ENCODE measurements at regions not wholly inside any gene's neighbourhood (a gene's known extent, or its start where the extent isn't known, plus 50 kb on each side); places are given as distances from the start of the nearest gene placed in this dataset.

GRCh38 chr10:83253011-83253671 is 886.2 kb upstream of the GHITM start:
- DNase-seq, result no peak

DNA sequence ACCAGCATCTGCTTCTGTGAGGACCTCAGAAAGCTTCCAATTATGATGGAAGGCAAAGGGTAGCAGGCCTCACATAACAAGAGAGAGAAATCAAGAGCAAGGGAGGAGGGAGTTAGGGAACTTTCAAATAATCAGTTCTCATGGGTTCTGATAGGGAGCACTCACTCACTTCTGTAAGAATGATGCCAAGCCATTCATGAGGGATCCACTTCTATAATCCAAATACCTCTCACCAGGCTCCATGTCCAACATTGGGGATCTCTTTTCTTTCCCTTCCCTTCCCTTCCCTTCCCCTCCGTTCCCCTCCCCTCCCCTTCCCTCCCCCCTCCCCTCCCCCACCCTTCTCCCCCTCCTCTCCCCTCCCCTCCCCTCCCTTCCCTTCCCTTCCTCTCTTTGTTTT is 884.6 kb upstream of the GHITM start:
- no peak for DNase-seq

DNA sequence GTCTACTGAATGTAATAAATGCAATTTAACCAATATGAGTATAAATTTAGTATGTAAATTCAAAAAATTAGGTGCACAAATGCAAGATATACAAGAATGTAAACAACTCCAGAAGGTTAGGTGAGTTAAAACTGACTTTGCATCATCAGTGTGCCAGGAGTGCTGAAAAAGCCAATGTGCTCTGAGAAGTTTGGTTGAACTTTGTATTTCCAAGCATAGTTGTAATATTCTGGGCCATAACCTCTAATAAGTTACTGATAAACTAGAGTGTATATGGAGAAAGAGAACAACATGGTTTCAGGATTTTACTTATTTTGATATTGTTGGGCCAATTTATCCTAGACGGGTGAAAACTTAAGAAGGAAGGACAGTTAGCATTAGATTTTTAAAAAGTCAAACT is 876.9 kb upstream of the GHITM start:
- DNase-seq, result no peak

GRCh38 chr10:83272666-83273434 is 866.5 kb upstream of the GHITM start:
- no peak for DNase-seq

GRCh38 chr10:83274088-83274487 is 865.2 kb upstream of the GHITM start:
- no peak for DNase-seq

GRCh38 chr10:83276971-83277370 is 862.3 kb upstream of the GHITM start:
- DNase-seq, result no peak

GRCh38 chr10:83283151-83283550 is 856.2 kb upstream of the GHITM start:
- DNase-seq, result no peak

- DNase-seq, result no peak
Measured at GRCh38 chr10:83287374-83287773, 851.9 kb upstream of the GHITM start.

GRCh38 chr10:83289373-83289772 is 849.9 kb upstream of the GHITM start:
- no peak for DNase-seq

- no peak for DNase-seq
Measured at GRCh38 chr10:83289948-83290347, 849.4 kb upstream of the GHITM start.

GRCh38 chr10:83301732-83302131 is 837.6 kb upstream of the GHITM start:
- DNase-seq, result no peak

DNA sequence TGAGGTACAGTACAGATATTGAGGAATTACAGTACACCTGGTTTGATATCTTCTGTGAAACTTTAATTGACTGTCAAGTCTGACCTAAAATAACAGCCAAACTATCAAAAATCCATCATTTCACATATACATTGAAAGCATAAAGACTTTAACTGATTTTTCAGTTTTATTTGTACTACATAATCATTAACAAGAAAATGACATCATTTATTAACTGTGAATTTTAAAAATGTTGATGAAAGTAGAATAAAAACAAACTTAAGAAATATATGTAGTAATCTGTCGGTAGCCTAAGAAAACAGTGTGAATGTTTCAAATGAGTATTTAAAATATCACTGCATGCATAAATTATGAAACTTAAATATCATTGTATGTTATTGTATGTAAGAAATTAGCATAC is 836.7 kb upstream of the GHITM start:
- DNase-seq, result no peak

DNA sequence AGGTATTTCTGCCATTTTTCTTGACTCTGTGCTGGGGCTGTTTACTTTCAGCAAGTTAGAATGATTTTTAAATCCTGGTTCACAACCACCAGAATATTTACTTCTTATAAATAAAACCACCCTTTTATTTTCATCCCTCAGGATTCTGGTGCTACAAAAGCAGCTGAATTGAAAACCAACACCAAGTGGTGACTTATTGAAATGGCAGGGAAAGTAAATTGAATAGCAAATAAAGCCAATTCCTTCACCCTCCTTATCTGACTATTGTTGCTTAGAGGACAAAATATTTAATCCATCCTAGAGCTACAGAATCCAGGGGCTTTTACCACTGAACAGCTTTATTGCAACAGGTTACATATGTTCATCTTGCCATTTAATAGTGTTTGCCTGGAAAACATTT is 828.6 kb upstream of the GHITM start:
- no peak for DNase-seq

GRCh38 chr10:83312570-83312969 is 826.7 kb upstream of the GHITM start:
- DNase-seq, result no peak

- DNase-seq, result no peak
Measured at GRCh38 chr10:83332690-83333089, 806.6 kb upstream of the GHITM start.

DNA sequence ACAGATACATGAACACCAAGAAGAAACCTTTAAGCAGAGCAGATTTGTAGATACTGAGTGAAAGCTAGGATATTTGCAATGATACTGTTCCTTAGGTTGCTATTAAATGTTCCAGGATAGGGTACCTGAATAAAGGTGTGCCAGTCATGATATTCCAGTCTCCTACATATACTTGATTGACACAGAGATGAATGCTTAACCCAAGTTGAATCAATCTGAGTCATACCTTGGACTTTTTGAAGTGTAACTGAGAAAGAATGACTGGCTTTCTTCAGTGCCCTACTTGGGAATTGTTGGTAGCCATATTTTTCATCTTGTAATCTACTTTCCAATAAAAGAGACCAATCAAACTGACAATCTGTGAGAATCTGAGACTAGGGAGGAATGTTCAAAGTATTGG is 805.7 kb upstream of the GHITM start:
- DNase-seq, result no peak

DNA sequence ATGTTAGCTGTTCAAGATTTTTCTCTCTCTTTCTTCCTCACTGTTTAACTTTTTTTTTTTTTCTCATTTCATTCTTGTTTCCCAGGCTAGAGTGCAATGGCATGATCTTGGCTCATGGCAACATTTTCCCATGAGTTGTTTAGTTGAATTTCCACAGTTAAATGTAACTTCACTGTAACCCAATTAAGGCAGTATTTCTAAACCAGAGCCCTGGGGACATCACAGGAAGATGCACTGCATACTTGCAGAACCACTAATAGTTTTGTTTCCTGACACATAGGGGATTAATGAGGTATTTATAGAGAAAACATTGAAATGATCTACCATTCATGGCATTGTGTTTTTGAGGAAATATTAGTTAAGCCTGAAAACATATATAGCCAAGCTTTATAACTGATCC is 795.6 kb upstream of the GHITM start:
- no peak for DNase-seq

GRCh38 chr10:83346266-83346910 is 792.9 kb upstream of the GHITM start:
- DNase-seq, result no peak

DNA sequence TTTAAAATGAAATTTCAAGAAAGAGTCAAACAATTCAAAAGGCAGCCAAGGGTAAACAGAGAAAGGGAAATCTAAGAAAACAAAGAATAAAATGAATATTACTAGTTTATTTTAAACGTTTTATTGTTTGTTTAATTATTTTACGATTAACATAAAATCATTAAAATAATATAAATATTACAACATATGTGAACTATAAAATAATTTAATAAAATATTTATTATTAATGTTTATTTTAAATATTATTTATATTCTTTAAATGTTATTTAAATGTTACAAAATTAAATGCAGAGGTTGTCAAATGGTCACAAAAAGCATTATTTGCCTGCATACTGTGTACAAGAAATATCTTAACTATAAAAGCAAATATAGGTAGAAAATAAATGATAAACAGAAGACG is 786.7 kb upstream of the GHITM start:
- no peak for DNase-seq

GRCh38 chr10:83354456-83354855 is 784.9 kb upstream of the GHITM start:
- no peak for DNase-seq

GRCh38 chr10:83357004-83357403 is 782.3 kb upstream of the GHITM start:
- DNase-seq, result no peak

DNA sequence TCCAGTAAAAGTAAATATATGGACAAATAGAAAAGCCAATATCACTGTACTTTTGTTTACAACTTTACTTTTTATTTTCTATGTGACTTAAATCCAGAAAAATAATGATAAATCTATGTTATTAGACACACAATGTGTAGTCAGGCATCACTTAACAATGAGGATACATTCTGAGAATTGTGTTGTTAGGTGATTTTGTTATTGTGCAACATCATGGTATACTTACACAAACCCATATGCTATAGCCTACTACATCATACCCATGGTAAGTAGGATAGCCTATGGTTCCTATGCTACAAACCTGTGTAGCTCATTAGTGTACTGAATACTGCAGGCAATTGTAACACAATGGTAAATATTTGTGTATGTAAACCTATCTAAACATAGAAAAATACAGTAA is 781.7 kb upstream of the GHITM start:
- DNase-seq, result no peak

DNA sequence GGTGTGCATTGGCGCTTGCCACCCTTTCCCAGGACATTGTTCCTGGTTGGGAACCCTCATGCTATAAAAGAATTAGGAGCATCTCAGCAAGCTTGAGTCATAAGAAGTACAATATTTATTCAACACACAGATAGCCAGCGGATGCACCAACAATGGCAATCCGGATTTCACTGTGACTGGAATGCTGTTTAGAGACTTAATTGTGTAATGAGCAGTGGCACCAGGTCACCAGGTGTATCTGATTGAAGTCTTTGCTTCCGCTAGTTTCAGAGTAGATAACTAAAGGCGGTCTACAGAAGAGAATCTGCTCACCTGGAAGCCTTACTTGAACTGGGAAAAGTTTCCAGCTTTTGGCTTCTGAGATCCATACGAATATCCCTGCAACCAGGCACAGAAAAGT is 772.3 kb upstream of the GHITM start:
- no peak for DNase-seq

Measured in NCI-H2081 treated with DMSO at 0.1 percent for 48 hours (cell line).